GM19463 (cell line): ENCODE measurements at regions not wholly inside any gene's neighbourhood (a gene's known extent, or its start where the extent isn't known, plus 50 kb on each side); places are given as distances from the start of the nearest gene placed in this dataset.
"Not testable (repeated sequence)": the region's sequence is repeated elsewhere in the genome, so short reads cannot be mapped to it uniquely, and the experiment has no call there.

Source experiments
- ATAC-seq: cut with Tn5 transposase; IDR thresholded peaks from one replicate; pipeline ENCODE4 v1.9.1; 2021; ENCODE audit warnings: mild to moderate bottlenecking, moderate library complexity; ENCODE audit not compliant: unreplicated experiment

- ATAC-seq = peak; percentile 100
Observed at GRCh38 chr1:223992456-223993246, 121.3 kb upstream of the FBXO28 start.

GRCh38 chr1:223991297-223991857 is 122.5 kb upstream of the FBXO28 start:
- ATAC-seq = not testable (repeated sequence)

- not testable (repeated sequence) for ATAC-seq
Observed at GRCh38 chr1:223961985-223962384, 116.2 kb upstream of the TP53BP2 start.

GRCh38 chr1:223952801-223953200 is 107.1 kb upstream of the TP53BP2 start:
- ATAC-seq = not testable (repeated sequence)

- not testable (repeated sequence) for ATAC-seq
Observed at GRCh38 chr1:223951551-223951950, 105.8 kb upstream of the TP53BP2 start.

GRCh38 chr1:223949944-223950343 is 104.2 kb upstream of the TP53BP2 start:
- ATAC-seq = not testable (repeated sequence)

GRCh38 chr1:223948041-223948440 is 102.3 kb upstream of the TP53BP2 start:
- ATAC-seq = not testable (repeated sequence)

GRCh38 chr1:223936592-223936991 is 90.8 kb upstream of the TP53BP2 start:
- not testable (repeated sequence) for ATAC-seq

- ATAC-seq = not testable (repeated sequence)
Observed at GRCh38 chr1:223931476-223931875, 85.7 kb upstream of the TP53BP2 start.

GRCh38 chr1:223920805-223921204 is 75.1 kb upstream of the TP53BP2 start:
- not testable (repeated sequence) for ATAC-seq

- not testable (repeated sequence) for ATAC-seq
Observed at GRCh38 chr1:223915476-223915875, 69.7 kb upstream of the TP53BP2 start.

GRCh38 chr1:223913715-223914114 is 68.0 kb upstream of the TP53BP2 start:
- not testable (repeated sequence) for ATAC-seq

- ATAC-seq = not testable (repeated sequence)
Observed at GRCh38 chr1:223907943-223908587, 62.3 kb upstream of the TP53BP2 start.

GRCh38 chr1:223903221-223903620 is 57.5 kb upstream of the TP53BP2 start:
- not testable (repeated sequence) for ATAC-seq

- ATAC-seq = not testable (repeated sequence)
Observed at GRCh38 chr1:223899775-223900174, 54.0 kb upstream of the TP53BP2 start.

- not testable (repeated sequence) for ATAC-seq
Observed at GRCh38 chr1:223897097-223897496, 51.4 kb upstream of the TP53BP2 start.

GRCh38 chr1:223895950-223896349 is 50.2 kb upstream of the TP53BP2 start:
- ATAC-seq = not testable (repeated sequence)
